Hepatocyte (in vitro differentiated cells): ENCODE measurements at regions not wholly inside any gene's neighbourhood (a gene's known extent, or its start where the extent isn't known, plus 50 kb on each side); places are given as distances from the start of the nearest gene placed in this dataset.

Experiments
- CTCF ChIP-seq: fragments of 200-600 bp; sonication (generic); IDR thresholded peaks from 2 replicates; pipeline ENCODE4 v1.5.1; 2016; ENCODE audit warnings: antibody characterized with exemption, mild to moderate bottlenecking; ENCODE audit not compliant: poor library complexity
- EZH2 ChIP-seq: fragments of 200-600 bp; sonication (generic); IDR thresholded peaks from 2 replicates; pipeline ENCODE4 v1.6.1; 2016; ENCODE audit warnings: antibody characterized with exemption, mild to moderate bottlenecking, borderline replicate concordance

GRCh38 chr7:131899271-131900030, 343.0 kb upstream of the PODXL start:
- TF ChIP-seq EZH2 (no peak), CTCF (no peak)
